Heart left ventricle (tissue), 13 donors: ENCODE measurements at regions not wholly inside any gene's neighbourhood (a gene's known extent, or its start where the extent isn't known, plus 50 kb on each side); places are given as distances from the start of the nearest gene placed in this dataset.
"Not testable (repeated sequence)": the region's sequence is repeated elsewhere in the genome, so short reads cannot be mapped to it uniquely, and the experiment has no call there.

Experiments
- POLR2A ChIP-seq, 2 donors: fragments of 450-650 bp; IDR thresholded peaks; one replicate each; pipeline ENCODE4 v1.6.1; 2017; ENCODE audit warnings: antibody characterized with exemption in 2 of 2, mild to moderate bottlenecking in 2 of 2, moderate library complexity in 2 of 2
- TF ChIP-seq, protein P1 (sequence below), 12 donors: fragments of 200-600 bp; sonication (generic) in 4 of 12; IDR thresholded peaks; one replicate each; pipeline versions ENCODE4 v1.5.0 to v1.8.0; 2018 to 2022; ENCODE audit warnings: antibody characterized with exemption in 12 of 12, mild to moderate bottlenecking in 5 of 12
- donor health status: ischemic (EF 13 %, LVEDD 7.1; RV severe dilation, severe dysfunction).
- donor health status: DM: no; HTN: yes; CAD: no.
- donor health status: DM: no; HTN: no; CAD: no.
- donor health status: ischemic (EF 25% LVEDD 6.9; RV normal size, moderate dysfunction).
- donor health status: ischemic (EF 25% LVEDD 5.7; RV mildly dilated, moderate dysfunction).
- donor health status: ischemic (EF 35%, LVEDD 5.7; RV mildly dilated, moderate dysfunction).
- donor health status: nonischemic (EF 11% LVEDD 7.7; RV severe dilation, severe dysfunction).
- donor health status: DM: yes; HTN: yes; CAD: no.
- donor health status: PGD.
- donor health status: ischemic (EF 29% LVEDD 5.4; RV normal size, mild dysfunction).
- donor health status: nonischemic (EF 23%, LVEDD 6.1; RV moderate dilation, normal function).

DNA sequence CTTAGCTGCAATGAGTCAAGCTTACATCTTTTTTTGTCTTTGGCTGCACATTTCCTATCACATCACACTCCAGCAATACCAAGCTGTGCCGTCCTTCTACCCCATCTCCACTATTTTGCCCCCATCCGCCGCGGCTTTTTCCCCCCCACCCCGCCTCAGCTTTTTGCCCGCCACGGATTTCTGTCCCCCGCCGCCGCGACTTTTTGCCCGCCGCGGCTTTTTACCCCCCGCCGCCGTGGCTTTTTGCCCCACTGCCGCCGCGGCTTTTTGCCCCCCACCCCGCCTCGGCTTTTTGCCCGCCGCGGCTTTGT lies 2785.4 kb downstream of the RPIA start:
- TF ChIP-seq, protein P1, sequence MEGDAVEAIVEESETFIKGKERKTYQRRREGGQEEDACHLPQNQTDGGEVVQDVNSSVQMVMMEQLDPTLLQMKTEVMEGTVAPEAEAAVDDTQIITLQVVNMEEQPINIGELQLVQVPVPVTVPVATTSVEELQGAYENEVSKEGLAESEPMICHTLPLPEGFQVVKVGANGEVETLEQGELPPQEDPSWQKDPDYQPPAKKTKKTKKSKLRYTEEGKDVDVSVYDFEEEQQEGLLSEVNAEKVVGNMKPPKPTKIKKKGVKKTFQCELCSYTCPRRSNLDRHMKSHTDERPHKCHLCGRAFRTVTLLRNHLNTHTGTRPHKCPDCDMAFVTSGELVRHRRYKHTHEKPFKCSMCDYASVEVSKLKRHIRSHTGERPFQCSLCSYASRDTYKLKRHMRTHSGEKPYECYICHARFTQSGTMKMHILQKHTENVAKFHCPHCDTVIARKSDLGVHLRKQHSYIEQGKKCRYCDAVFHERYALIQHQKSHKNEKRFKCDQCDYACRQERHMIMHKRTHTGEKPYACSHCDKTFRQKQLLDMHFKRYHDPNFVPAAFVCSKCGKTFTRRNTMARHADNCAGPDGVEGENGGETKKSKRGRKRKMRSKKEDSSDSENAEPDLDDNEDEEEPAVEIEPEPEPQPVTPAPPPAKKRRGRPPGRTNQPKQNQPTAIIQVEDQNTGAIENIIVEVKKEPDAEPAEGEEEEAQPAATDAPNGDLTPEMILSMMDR (IDR thresholded peaks at IDR 0.05) = not testable (repeated sequence)
- TF ChIP-seq POLR2A (IDR thresholded peaks at IDR 0.05) = not testable (repeated sequence)
